ENCODE measurements at regions not wholly inside any gene's neighbourhood (a gene's known extent, or its start where the extent isn't known, plus 50 kb on each side); places are given as distances from the start of the nearest gene placed in this dataset.

- CTCF ChIA-PET = no interaction called here
- ATAC-seq (no peak), DNase-seq (no peak)
- POLR2A ChIA-PET = no interaction called here
- Mint-ChIP-seq H3K27ac (no peak overlapping the region), H3K36me3 (ENCODE audit: low read depth) (no peaks in the 10 kb centered on the region), H3K27me3 (peaks cover 13% of the 10 kb centered on the region), H3K4me1 (no peaks in the 10 kb centered on the region), H3K4me3 (no peak overlapping the region), H3K9me3 (ENCODE audit: low read depth) (no peaks in the 10 kb centered on the region)
- intact Hi-C loops (cut with DNase I, micrococcal nuclease) = no loop called here
These were observed 54.0 kb upstream of the PALMD start for GRCh38 chr1:99591886-99592285.

GRCh38 chr1:99594205-99594604 is 51.7 kb upstream of the PALMD start:
- no peak overlapping the region for H3K27ac Mint-ChIP-seq
- intact Hi-C loops (cut with DNase I, micrococcal nuclease) = no loop called here
- ChIA-PET CTCF (interaction anchor here (1.6 kb wide), 1 partner anchor 9 kb away, joined by 4 read pairs; no protein-coding TSS in a partner anchor), POLR2A (no interaction called here)
- H3K36me3 Mint-ChIP-seq (ENCODE audit: low read depth) = no peaks in the 10 kb centered on the region
- DNase-seq (no peak), ATAC-seq (no peak)
- no peaks in the 10 kb centered on the region for H3K4me1 Mint-ChIP-seq
- no peaks in the 10 kb centered on the region for H3K9me3 Mint-ChIP-seq (ENCODE audit: low read depth)
- no peak overlapping the region for H3K4me3 Mint-ChIP-seq
- peaks cover 11% of the 10 kb centered on the region for H3K27me3 Mint-ChIP-seq

DNA sequence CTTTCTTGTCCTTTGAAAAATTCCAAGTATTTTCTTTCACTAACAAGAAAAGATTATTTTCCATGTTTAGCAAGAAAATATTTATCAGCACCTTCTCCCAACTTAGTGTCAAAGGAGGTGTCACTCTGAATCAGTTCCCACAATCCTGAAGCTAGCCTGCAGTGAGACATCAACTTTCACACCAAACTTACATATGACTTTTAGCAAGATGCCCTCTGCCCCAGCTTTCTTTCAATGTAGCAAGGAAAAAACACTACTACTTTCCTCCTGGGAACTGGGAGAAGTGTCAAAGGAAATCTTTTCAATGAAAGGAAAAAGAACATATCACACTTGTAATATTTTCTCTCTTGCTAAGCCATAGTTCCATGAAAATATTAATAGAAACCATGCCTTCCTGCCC is 50.9 kb upstream of the PALMD start:
- H3K27ac Mint-ChIP-seq = no peak overlapping the region
- H3K36me3 Mint-ChIP-seq (ENCODE audit: low read depth) = no peaks in the 10 kb centered on the region
- H3K27me3 Mint-ChIP-seq = peaks cover 11% of the 10 kb centered on the region
- H3K4me1 Mint-ChIP-seq = no peaks in the 10 kb centered on the region
- POLR2A ChIA-PET = no interaction called here
- ATAC-seq (no peak), DNase-seq (no peak)
- CTCF ChIA-PET = interaction anchor here (0.6 to 1.6 kb wide), 2 partner anchors 10 to 32 kb away, joined by 3 to 4 read pairs; no protein-coding TSS in a partner anchor
- no peak overlapping the region for H3K4me3 Mint-ChIP-seq
- no peaks in the 10 kb centered on the region for H3K9me3 Mint-ChIP-seq (ENCODE audit: low read depth)
- intact Hi-C loops (cut with DNase I, micrococcal nuclease) = no loop called here

DNA sequence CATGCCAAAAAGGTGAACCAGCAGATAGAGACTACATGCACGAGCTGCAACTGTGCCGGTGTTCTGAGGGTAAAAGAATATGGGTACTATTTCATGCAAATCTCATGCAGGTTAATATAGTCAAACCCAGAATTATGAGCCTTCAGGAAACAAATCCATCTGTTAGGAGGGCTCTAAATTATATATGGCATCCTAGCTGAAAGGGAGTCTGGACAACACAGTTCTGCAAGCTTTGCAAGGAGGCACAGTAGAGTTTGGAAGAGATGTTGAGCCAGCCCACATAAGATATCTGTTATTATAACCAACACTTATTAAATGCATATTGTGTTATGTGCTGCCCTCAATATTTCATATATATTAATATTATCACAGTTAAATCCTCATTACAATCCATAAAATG is 50.5 kb upstream of the PALMD start:
- ChIA-PET CTCF (interaction anchor here (1.6 kb wide), 1 partner anchor 10 kb away, joined by 4 read pairs; no protein-coding TSS in a partner anchor), POLR2A (no interaction called here)
- Mint-ChIP-seq H3K4me3 (no peak overlapping the region), H3K4me1 (no peaks in the 10 kb centered on the region), H3K27me3 (peaks cover 11% of the 10 kb centered on the region), H3K9me3 (ENCODE audit: low read depth) (no peaks in the 10 kb centered on the region), H3K36me3 (ENCODE audit: low read depth) (no peaks in the 10 kb centered on the region), H3K27ac (no peak overlapping the region)
- ATAC-seq (no peak), DNase-seq (no peak)
- intact Hi-C loops (cut with DNase I, micrococcal nuclease) = no loop called here
